Endothelial cell of umbilical vein (primary cell): ENCODE measurements at regions not wholly inside any gene's neighbourhood (a gene's known extent, or its start where the extent isn't known, plus 50 kb on each side); places are given as distances from the start of the nearest gene placed in this dataset.

Experiments used
- BruUV-seq: library from RNA; stranded (reverse); fragments of 400-500 nt; replicated peaks from 2 replicates; lab custom pipeline; 2021; lab: Mats Ljungman, UMichigan
- CTCF ChIA-PET: fragments of 300-600, 350-600 bp; sonication (Branson Sonifier 250); formaldehyde crosslinking; loops from one replicate; lab custom pipeline; 2021; ENCODE audit warnings: antibody characterized with exemption, inconsistent platforms; lab: Charles Lee
- POLR2A ChIA-PET: fragments of 300-600, 350-600 bp; sonication (Branson Sonifier 250); formaldehyde crosslinking; loops from one replicate; lab custom pipeline; 2021; ENCODE audit warnings: antibody characterized with exemption, inconsistent platforms; lab: Charles Lee
- DNase-seq: peaks from one replicate; pipeline ENCODE4 v3.0.0-alpha.2; 2011; ENCODE audit warnings: low read depth, low spot score
- FAIRE-seq: peaks from 2 replicates; lab custom pipeline; 2011; peaks lifted over from hg19 to GRCh38; lab: Jason Lieb, UNC
- H2AFZ ChIP-seq: 2 replicates; pipeline ENCODE4 v1.6.0; 2012; ENCODE audit warnings: low read depth, low read length, control low read depth, inconsistent platforms
- H3K27ac ChIP-seq: 2 replicates; pipeline ENCODE4 v1.5.1; 2011; ENCODE audit warnings: low read depth, mild to moderate bottlenecking, control low read depth, low read length, moderate library complexity; ENCODE audit not compliant: insufficient read depth
- H3K27me3 ChIP-seq, 2 experiments: 2 replicates each; pipeline versions ENCODE4 v1.6.0 to v1.6.1; 2011; ENCODE audit warnings: low read length in 2 of 2, mixed read lengths in 1 of 2; ENCODE audit not compliant: control insufficient read depth in 2 of 2, insufficient read depth in 2 of 2
- H3K36me3 ChIP-seq, 2 experiments: 2 replicates in 1 of 2; 3 replicates in 1 of 2; pipeline ENCODE4 v1.5.1; 2011; ENCODE audit warnings: low read length in 2 of 2, mild to moderate bottlenecking in 1 of 2, moderate library complexity in 1 of 2; ENCODE audit not compliant: control insufficient read depth in 2 of 2, insufficient read depth in 2 of 2; ENCODE audit errors: extremely low read depth in 1 of 2
- H3K4me1 ChIP-seq: 3 replicates; pipeline ENCODE4 v1.5.1; 2011; ENCODE audit warnings: mild to moderate bottlenecking, low read length; ENCODE audit not compliant: control insufficient read depth, insufficient read depth; ENCODE audit errors: extremely low read depth
- H3K4me2 ChIP-seq: 2 replicates; pipeline ENCODE4 v1.6.1; 2011; ENCODE audit warnings: low read length, control low read depth, mixed read lengths; ENCODE audit not compliant: insufficient read depth
- H3K4me3 ChIP-seq, 3 experiments: fragments of 200-600 bp in 1 of 3; sonication (generic), shearing (Covaris generic) in 1 of 3; replicated peaks in 1 of 3; 2 replicates each; pipeline ENCODE4 v1.5.1; 2011 to 2016; ENCODE audit warnings: control low read depth in 3 of 3, low read length in 3 of 3, mild to moderate bottlenecking in 2 of 3, inconsistent platforms in 1 of 3, low read depth in 1 of 3, moderate library complexity in 1 of 3; ENCODE audit not compliant: insufficient read depth in 1 of 3
- H3K79me2 ChIP-seq: 2 replicates; pipeline ENCODE4 v1.6.0; 2012; ENCODE audit warnings: low read length, inconsistent platforms; ENCODE audit not compliant: control insufficient read depth, insufficient read depth
- H3K9ac ChIP-seq: replicated peaks from 2 replicates; pipeline ENCODE3; 2011; ENCODE audit warnings: low read length, control low read depth; ENCODE audit not compliant: insufficient read depth; ENCODE audit errors: extremely low read depth
- H3K9me1 ChIP-seq: replicated peaks from 3 replicates; pipeline ENCODE4 v1.6.0; 2011; ENCODE audit warnings: mild to moderate bottlenecking, low read length; ENCODE audit not compliant: control insufficient read depth, insufficient read depth; ENCODE audit errors: extremely low read depth
- H3K9me3 ChIP-seq: replicated peaks from 2 replicates; pipeline ENCODE4 v1.5.1; 2012; ENCODE audit warnings: low read length, inconsistent platforms; ENCODE audit not compliant: control insufficient read depth, insufficient read depth
- H4K20me1 ChIP-seq: replicated peaks from 2 replicates; pipeline ENCODE3; 2011; ENCODE audit warnings: mild to moderate bottlenecking, low read length; ENCODE audit not compliant: control insufficient read depth, insufficient read depth; ENCODE audit errors: extremely low read depth
- EZH2 ChIP-seq: IDR thresholded peaks from 2 replicates; pipeline ENCODE4 v1.6.1; 2012; ENCODE audit warnings: borderline replicate concordance, low read depth, mild to moderate bottlenecking, moderate library complexity, low read length, inconsistent platforms; ENCODE audit not compliant: severe bottlenecking
- FOS ChIP-seq: IDR thresholded peaks from 2 replicates; pipeline ENCODE4 v1.6.1; 2011; ENCODE audit warnings: mild to moderate bottlenecking, low read length, moderate library complexity, borderline replicate concordance; ENCODE audit not compliant: insufficient read depth
- GATA2 ChIP-seq: IDR thresholded peaks from 2 replicates; pipeline ENCODE4 v1.7.0; 2011; ENCODE audit warnings: low read depth, mild to moderate bottlenecking, moderate library complexity, mixed read lengths, low read length; ENCODE audit not compliant: insufficient read length, insufficient read depth
- JUN ChIP-seq: IDR thresholded peaks from 2 replicates; pipeline ENCODE4 v1.6.1; 2011; ENCODE audit warnings: borderline replicate concordance, low read depth; ENCODE audit not compliant: insufficient read length, insufficient read depth
- MYC ChIP-seq: IDR thresholded peaks from one replicate; pipeline ENCODE4 v1.6.1; 2011; ENCODE audit warnings: mild to moderate bottlenecking, low read depth, low read length
- POLR2A ChIP-seq: IDR thresholded peaks from 2 replicates; pipeline ENCODE4 v1.6.1; 2012; ENCODE audit warnings: low read depth, mild to moderate bottlenecking, control low read depth, low read length
- POLR2AphosphoS5 ChIP-seq: IDR thresholded peaks from 2 replicates; pipeline ENCODE4 v1.6.1; 2012; ENCODE audit warnings: low read depth, mild to moderate bottlenecking, control low read depth, low read length, moderate library complexity; ENCODE audit not compliant: insufficient read depth
- dilution Hi-C: fragments of 300-500 bp; cut with MboI; formaldehyde crosslinking; loops from one replicate; pipeline ENCODE4 v1.15.0; 2019; ENCODE audit warnings: low sequenced_read_pairs; ENCODE audit not compliant: extremely low pct_ligation_motif_present
- intact Hi-C: fragments of 100-400 bp; cut with micrococcal nuclease; formaldehyde crosslinking; loops from one replicate; pipeline ENCODE4 v1.10.0; 2022
- TF ChIP-seq, protein P1 (sequence below): IDR thresholded peaks from 2 replicates; pipeline ENCODE4 v1.6.1; 2011; ENCODE audit not compliant: insufficient read depth, insufficient read length
- TF ChIP-seq, protein P2 (sequence below), 2 donors: IDR thresholded peaks; 1 replicate in 1 of 2; 2 replicates in 1 of 2; pipeline ENCODE4 v1.5.1; 2011; ENCODE audit warnings: low read length in 2 of 2, mild to moderate bottlenecking in 2 of 2, moderate library complexity in 2 of 2, control low read depth in 1 of 2, inconsistent platforms in 1 of 2, low read depth in 1 of 2; ENCODE audit not compliant: insufficient read depth in 1 of 2; ENCODE audit errors: extremely low read depth in 1 of 2

DNA sequence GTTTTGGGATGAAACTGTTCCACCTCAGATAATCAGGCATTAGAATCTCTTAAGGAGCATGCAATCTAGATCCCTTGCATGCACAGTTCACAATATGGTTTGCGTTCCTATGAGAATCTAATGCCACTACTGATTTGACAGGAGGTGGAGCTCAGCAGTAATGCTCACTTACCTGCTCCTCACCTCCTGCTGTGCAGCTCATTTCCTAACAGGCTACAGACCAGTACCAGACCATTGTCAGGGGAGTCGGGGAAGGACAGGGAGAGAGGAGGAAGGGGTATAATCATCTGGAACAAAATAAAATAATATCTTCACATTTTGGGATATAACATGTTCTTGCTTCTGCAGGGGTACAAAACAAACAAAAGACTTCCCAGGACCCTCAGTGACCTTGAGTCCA is 532.0 kb upstream of the FSHR start:
- CTCF ChIA-PET = no interaction called here
- H3K27ac ChIP-seq = no peak overlapping the region
- intact Hi-C loops (no loop called here), dilution Hi-C loops (no loop called here)
- H3K9me3 ChIP-seq = no peaks in the 10 kb centered on the region
- no peaks in the 10 kb centered on the region for H3K79me2 ChIP-seq
- POLR2A ChIA-PET = no interaction called here
- H3K36me3 ChIP-seq = no peaks in the 10 kb centered on the region
- no peaks in the 10 kb centered on the region for H3K27me3 ChIP-seq
- no peaks in the 10 kb centered on the region for H3K9me1 ChIP-seq
- TF ChIP-seq, protein P1, sequence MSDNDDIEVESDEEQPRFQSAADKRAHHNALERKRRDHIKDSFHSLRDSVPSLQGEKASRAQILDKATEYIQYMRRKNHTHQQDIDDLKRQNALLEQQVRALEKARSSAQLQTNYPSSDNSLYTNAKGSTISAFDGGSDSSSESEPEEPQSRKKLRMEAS = no peak
- TF ChIP-seq GATA2 = no peak
- TF ChIP-seq, protein P2, sequence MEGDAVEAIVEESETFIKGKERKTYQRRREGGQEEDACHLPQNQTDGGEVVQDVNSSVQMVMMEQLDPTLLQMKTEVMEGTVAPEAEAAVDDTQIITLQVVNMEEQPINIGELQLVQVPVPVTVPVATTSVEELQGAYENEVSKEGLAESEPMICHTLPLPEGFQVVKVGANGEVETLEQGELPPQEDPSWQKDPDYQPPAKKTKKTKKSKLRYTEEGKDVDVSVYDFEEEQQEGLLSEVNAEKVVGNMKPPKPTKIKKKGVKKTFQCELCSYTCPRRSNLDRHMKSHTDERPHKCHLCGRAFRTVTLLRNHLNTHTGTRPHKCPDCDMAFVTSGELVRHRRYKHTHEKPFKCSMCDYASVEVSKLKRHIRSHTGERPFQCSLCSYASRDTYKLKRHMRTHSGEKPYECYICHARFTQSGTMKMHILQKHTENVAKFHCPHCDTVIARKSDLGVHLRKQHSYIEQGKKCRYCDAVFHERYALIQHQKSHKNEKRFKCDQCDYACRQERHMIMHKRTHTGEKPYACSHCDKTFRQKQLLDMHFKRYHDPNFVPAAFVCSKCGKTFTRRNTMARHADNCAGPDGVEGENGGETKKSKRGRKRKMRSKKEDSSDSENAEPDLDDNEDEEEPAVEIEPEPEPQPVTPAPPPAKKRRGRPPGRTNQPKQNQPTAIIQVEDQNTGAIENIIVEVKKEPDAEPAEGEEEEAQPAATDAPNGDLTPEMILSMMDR (IDR thresholded peaks at IDR 0.05; ENCODE audit: extremely low read depth in 1 of 2, insufficient read depth in 1 of 2, low read depth in 1 of 2, low read length in 2 of 2) = no peak
- TF ChIP-seq POLR2A = no peak
- TF ChIP-seq JUN = no peak
- no peak for TF ChIP-seq FOS
- TF ChIP-seq MYC = no peak
- no peak for TF ChIP-seq POLR2AphosphoS5
- no peak for TF ChIP-seq EZH2
- no peak overlapping the region for H3K9ac ChIP-seq
- H3K4me1 ChIP-seq = no peaks in the 10 kb centered on the region
- H2AFZ ChIP-seq = no peak overlapping the region
- DNase-seq (no peak), FAIRE-seq (no peak)
- H3K4me2 ChIP-seq = no peak overlapping the region
- BruUV-seq = no TSS peak
- no peaks in the 10 kb centered on the region for H4K20me1 ChIP-seq
- no peak overlapping the region for H3K4me3 ChIP-seq
